ENCODE measurements at regions not wholly inside any gene's neighbourhood (a gene's known extent, or its start where the extent isn't known, plus 50 kb on each side); places are given as distances from the start of the nearest gene placed in this dataset.

GRCh38 chr18:27719680-27720079, 457.2 kb downstream of the CDH2 start:
- dilution Hi-C loops (cut with HindIII; ENCODE audit: low sequenced_read_pairs, unreplicated experiment): no loop called here
- H3K79me1 ChIP-seq (ENCODE audit: low read depth in 1 of 2, low read length in 2 of 2): no peaks in the 10 kb centered on the region
- CTCF ChIA-PET: no interaction called here

More at GRCh38 chr18:27719680-27720079, 457.2 kb downstream of the CDH2 start:
- no peaks in the 10 kb centered on the region for H3K9me3 ChIP-seq (ENCODE audit: control insufficient read depth, insufficient read depth, low read length)
- no peak for ATAC-seq (ENCODE audit: low read depth)
- no peak overlapping the region for H3K23ac ChIP-seq (ENCODE audit: low read depth, low read length)
- no peaks in the 10 kb centered on the region for H3K4me1 ChIP-seq (ENCODE audit: control insufficient read depth, insufficient read depth, low read length)
- no peaks in the 10 kb centered on the region for H3K27me3 ChIP-seq (ENCODE audit: control insufficient read depth, insufficient read depth, low read length)
- H3K4me3 ChIP-seq (ENCODE audit: insufficient read depth, low read depth, low read length): no peak overlapping the region
- no peak overlapping the region for H2AK9ac ChIP-seq (replicated peaks; ENCODE audit: low read depth, low read length, poor library complexity)
- no peak overlapping the region for H3K4me2 ChIP-seq (ENCODE audit: low read depth, low read length)
- WGBS, 2 experiments (ENCODE audit: extremely low coverage in 2 of 2, insufficient read length in 1 of 2): no CpG with 5 or more reads among the region's 6 CpGs
- no peak overlapping the region for H2BK15ac ChIP-seq (ENCODE audit: low read depth, low read length)
- no peak overlapping the region for H3K18ac ChIP-seq (ENCODE audit: low read depth, low read length)
- H4K91ac ChIP-seq (ENCODE audit: insufficient read depth, low read depth, low read length): no peak overlapping the region
- intact Hi-C loops (cut with micrococcal nuclease): no loop called here
- H2AFZ ChIP-seq (replicated peaks; ENCODE audit: low read length, poor library complexity): no peak overlapping the region
- in situ Hi-C loops (cut with MboI; ENCODE audit: low sequenced_read_pairs): no loop called here
- H4K5ac ChIP-seq (ENCODE audit: low read depth, low read length): no peak overlapping the region
- H4K8ac ChIP-seq (ENCODE audit: low read depth in 2 of 2, low read length in 2 of 2): no peak overlapping the region
- H3K56ac ChIP-seq (ENCODE audit: extremely low read depth, insufficient read depth, low read length): no peak overlapping the region
- H4K20me1 ChIP-seq (ENCODE audit: insufficient read depth, low read length): no peaks in the 10 kb centered on the region
- no peak overlapping the region for H3K4ac ChIP-seq (ENCODE audit: low read depth, low read length)
- no peaks in the 10 kb centered on the region for H3K36me3 ChIP-seq (ENCODE audit: control insufficient read depth, insufficient read depth, low read length)
- H3K27ac ChIP-seq (ENCODE audit: insufficient read depth, low read length): no peak overlapping the region
- POLR2A ChIA-PET (ENCODE audit: unreplicated experiment): no interaction called here
- TF ChIP-seq CEBPB (IDR thresholded peaks at IDR 0.05; ENCODE audit: low read depth, low read length): no peak
- no peak for TF ChIP-seq FOS (IDR thresholded peaks at IDR 0.05; ENCODE audit: low read depth, low read length)
- no peak for TF ChIP-seq MAFK (IDR thresholded peaks at IDR 0.05; ENCODE audit: low read depth, low read length)
- TF ChIP-seq ELK1 (IDR thresholded peaks at IDR 0.05; ENCODE audit: borderline replicate concordance, low read depth, low read length): no peak
- no peak for TF ChIP-seq BHLHE40 (IDR thresholded peaks at IDR 0.05; ENCODE audit: low read depth, low read length)
- no peak for TF ChIP-seq SMC3 (IDR thresholded peaks at IDR 0.05; ENCODE audit: low read depth, low read length)
- no peak for TF ChIP-seq CTCF (conservative IDR thresholded peaks at IDR 0.05; ENCODE audit: low read depth, low read length)
- no peak for TF ChIP-seq RFX5 (IDR thresholded peaks at IDR 0.05; ENCODE audit: low read depth, low read length)
- TF ChIP-seq POLR2A (IDR thresholded peaks at IDR 0.05; ENCODE audit: low read depth, low read length): no peak
- no peak for TF ChIP-seq USF2 (IDR thresholded peaks at IDR 0.05; ENCODE audit: low read depth, low read length)
- no peak for TF ChIP-seq MAZ (IDR thresholded peaks at IDR 0.05; ENCODE audit: borderline replicate concordance, low read depth, low read length)
- no peak for TF ChIP-seq NFE2L2 (IDR thresholded peaks at IDR 0.05; ENCODE audit: low read depth, low read length)
- TF ChIP-seq RCOR1 (IDR thresholded peaks at IDR 0.05; ENCODE audit: insufficient replicate concordance, low read length): no peak
- TF ChIP-seq CHD1 (IDR thresholded peaks at IDR 0.05; ENCODE audit: low read depth, low read length): no peak
- TF ChIP-seq RAD21 (IDR thresholded peaks at IDR 0.05; ENCODE audit: low read length): no peak
- TF ChIP-seq MXI1 (IDR thresholded peaks at IDR 0.05; ENCODE audit: borderline replicate concordance, low read depth, low read length): no peak
- H2BK5ac ChIP-seq (ENCODE audit: low read depth, low read length, poor library complexity, severe bottlenecking): no peak overlapping the region
- no peak overlapping the region for H2BK20ac ChIP-seq (ENCODE audit: low read depth, low read length)
- no TSS peak for BruUV-seq (replicated peaks)
- H3K9ac ChIP-seq (ENCODE audit: low read depth, low read length): no peak overlapping the region
- H3K14ac ChIP-seq (replicated peaks; ENCODE audit: low read depth, low read length): no peak overlapping the region
- H2BK120ac ChIP-seq (ENCODE audit: low read depth, low read length): no peak overlapping the region
- H2AK5ac ChIP-seq (ENCODE audit: low read depth, low read length): no peak overlapping the region
- no peaks in the 10 kb centered on the region for H3K9me1 ChIP-seq (ENCODE audit: insufficient read depth, low read length)
- no peak for DNase-seq
